Body of pancreas (tissue), 4 donors: ENCODE measurements at regions not wholly inside any gene's neighbourhood (a gene's known extent, or its start where the extent isn't known, plus 50 kb on each side); places are given as distances from the start of the nearest gene placed in this dataset.

Source experiments
- ATAC-seq: fragments of 150-250 bp; one replicate; pipeline ENCODE4 v1.9.1; 2016
- DNase-seq, 4 donors: peaks; one replicate each; pipeline ENCODE4 v3.0.0-alpha.2; 2019
- H3K27ac ChIP-seq, 4 donors: fragments of 200-600 bp; sonication (generic); 1 replicate in 3 of 4; 2 replicates in 1 of 4; pipeline versions ENCODE4 v1.5.1 to v1.6.1; 2016 to 2019; ENCODE audit warnings: mild to moderate bottlenecking in 1 of 4, mixed read lengths in 1 of 4, moderate library complexity in 1 of 4
- H3K27me3 ChIP-seq, 2 donors: fragments of 200-600 bp; sonication (generic); one replicate each; pipeline ENCODE4 v1.6.0; 2016; ENCODE audit warnings: mild to moderate bottlenecking in 1 of 2
- H3K36me3 ChIP-seq, 2 donors: fragments of 200-600 bp; sonication (generic); replicated peaks in 1 of 2; 2 replicates each; pipeline ENCODE4 v1.5.1; 2016; ENCODE audit warnings: low read depth in 2 of 2; ENCODE audit not compliant: insufficient read depth in 1 of 2
- H3K4me1 ChIP-seq: fragments of 200-600 bp; sonication (generic); one replicate; pipeline ENCODE4 v1.6.0; 2016
- H3K4me3 ChIP-seq, 2 donors: fragments of 200-600 bp; sonication (generic); 1 replicate in 1 of 2; 2 replicates in 1 of 2; pipeline ENCODE4 v1.5.1; 2016 to 2019
- H3K9me3 ChIP-seq, 3 donors: fragments of 200-600 bp; sonication (generic); 1 replicate in 2 of 3; 2 replicates in 1 of 3; pipeline ENCODE4 v1.5.1; 2016
- CTCF ChIP-seq, 7 experiments: fragments of 450-650 bp in 4 of 7; fragments of 200-600 bp in 3 of 7; sonication (generic) in 3 of 7; IDR thresholded peaks; one replicate each; pipeline ENCODE4 v1.5.1; 2016 to 2019; ENCODE audit warnings: antibody characterized with exemption in 7 of 7
- POLR2A ChIP-seq, 3 donors: fragments of 450-650 bp; IDR thresholded peaks; one replicate each; pipeline ENCODE4 v1.6.1; 2016; ENCODE audit warnings: antibody characterized with exemption in 3 of 3, mild to moderate bottlenecking in 2 of 3
- WGBS, 2 donors: methylation state at CpG; one replicate each; pipeline ENCODE4 v1.1.5; 2017; 5-methylcytosine and 5-hydroxymethylcytosine counted together
- intact Hi-C: fragments of 100-400 bp; cut with DNase I; formaldehyde crosslinking; loops from one replicate; pipeline ENCODE4 v1.15.1; 2023

GRCh38 chr10:61153771-61154170, 209.8 kb upstream of the RHOBTB1 start:
- Histone ChIP-seq H3K36me3 (no peaks in the 10 kb centered on the region), H3K4me1 (no peaks in the 10 kb centered on the region), H3K9me3 (no peaks in the 10 kb centered on the region), H3K4me3 (no peak overlapping the region), H3K27ac (no peak overlapping the region), H3K27me3 (no peaks in the 10 kb centered on the region)
- DNase-seq (no peak), ATAC-seq (no peak)
- intact Hi-C loops, result loop anchor here (10.0 kb wide), 1 partner anchor 131 kb away; no protein-coding TSS in a partner anchor
- WGBS, 2 donors, result 65 to 70% methylated on average over 3 of the region's 3 CpGs
- TF ChIP-seq POLR2A (IDR thresholded peaks at IDR 0.05), result no peak
- no peak for TF ChIP-seq CTCF (IDR thresholded peaks at IDR 0.05)

- WGBS, 2 donors, result 69 to 76% methylated on average over 1 of the region's 1 CpG
- DNase-seq, result no peak
- no peak for TF ChIP-seq CTCF (IDR thresholded peaks at IDR 0.05)
- no peak for TF ChIP-seq POLR2A (IDR thresholded peaks at IDR 0.05)
- no peak overlapping the region for H3K27ac ChIP-seq
- H3K4me1 ChIP-seq, result no peaks in the 10 kb centered on the region
- intact Hi-C loops, result loop anchor here (10.0 kb wide), 1 partner anchor 134 kb away; no protein-coding TSS in a partner anchor
- H3K9me3 ChIP-seq, result no peaks in the 10 kb centered on the region
- H3K27me3 ChIP-seq, result no peaks in the 10 kb centered on the region
- H3K4me3 ChIP-seq, result no peak overlapping the region
- no peaks in the 10 kb centered on the region for H3K36me3 ChIP-seq
- no peak for ATAC-seq
Measured at GRCh38 chr10:61151059-61151458, 207.1 kb upstream of the RHOBTB1 start.

GRCh38 chr10:61148451-61148850, 204.5 kb upstream of the RHOBTB1 start:
- intact Hi-C loops, result no loop called here
- no peak for ATAC-seq

GRCh38 chr10:61142987-61143386, 199.0 kb upstream of the RHOBTB1 start:
- Histone ChIP-seq H3K4me3 (no peak overlapping the region), H3K9me3 (no peaks in the 10 kb centered on the region), H3K27ac (no peak overlapping the region), H3K36me3 (no peaks in the 10 kb centered on the region), H3K4me1 (no peaks in the 10 kb centered on the region), H3K27me3 (no peaks in the 10 kb centered on the region)
- TF ChIP-seq POLR2A (IDR thresholded peaks at IDR 0.05), result no peak
- TF ChIP-seq CTCF (IDR thresholded peaks at IDR 0.05), result no peak
- no peak for DNase-seq
- intact Hi-C loops, result no loop called here
- ATAC-seq, result no peak
- 86 to 95% methylated on average over 1 of the region's 1 CpG for WGBS, 2 donors

More at GRCh38 chr10:61148451-61148850, 204.5 kb upstream of the RHOBTB1 start:
- Histone ChIP-seq H3K27ac (no peak overlapping the region), H3K4me3 (no peak overlapping the region), H3K9me3 (no peaks in the 10 kb centered on the region), H3K36me3 (no peaks in the 10 kb centered on the region), H3K4me1 (no peaks in the 10 kb centered on the region), H3K27me3 (no peaks in the 10 kb centered on the region)
- no peak for DNase-seq
- TF ChIP-seq POLR2A (IDR thresholded peaks at IDR 0.05) (no peak), CTCF (IDR thresholded peaks at IDR 0.05) (no peak)

GRCh38 chr10:61140765-61141392, 196.9 kb upstream of the RHOBTB1 start:
- ATAC-seq (peak; percentile 86), DNase-seq (peak; percentile 35 to 60 (median 50))
- intact Hi-C loops, result no loop called here
- Histone ChIP-seq H3K27me3 (no peaks in the 10 kb centered on the region), H3K36me3 (no peaks in the 10 kb centered on the region), H3K4me1 (no peaks in the 10 kb centered on the region), H3K27ac (no peak overlapping the region), H3K4me3 (no peak overlapping the region), H3K9me3 (no peaks in the 10 kb centered on the region)
- TF ChIP-seq CTCF (IDR thresholded peaks at IDR 0.05) (peak; percentile 14 to 87 (median 76)), POLR2A (IDR thresholded peaks at IDR 0.05) (no peak)
- 6 to 8% methylated on average over 7 of the region's 7 CpGs for WGBS, 2 donors
